ENCODE measurements at regions not wholly inside any gene's neighbourhood (a gene's known extent, or its start where the extent isn't known, plus 50 kb on each side); places are given as distances from the start of the nearest gene placed in this dataset.
A peak's percentile ranks its signal among the peaks of the same experiment; 100 is the strongest.
"Not testable (repeated sequence)": the region's sequence is repeated elsewhere in the genome, so short reads cannot be mapped to it uniquely, and the experiment has no call there.

DNA sequence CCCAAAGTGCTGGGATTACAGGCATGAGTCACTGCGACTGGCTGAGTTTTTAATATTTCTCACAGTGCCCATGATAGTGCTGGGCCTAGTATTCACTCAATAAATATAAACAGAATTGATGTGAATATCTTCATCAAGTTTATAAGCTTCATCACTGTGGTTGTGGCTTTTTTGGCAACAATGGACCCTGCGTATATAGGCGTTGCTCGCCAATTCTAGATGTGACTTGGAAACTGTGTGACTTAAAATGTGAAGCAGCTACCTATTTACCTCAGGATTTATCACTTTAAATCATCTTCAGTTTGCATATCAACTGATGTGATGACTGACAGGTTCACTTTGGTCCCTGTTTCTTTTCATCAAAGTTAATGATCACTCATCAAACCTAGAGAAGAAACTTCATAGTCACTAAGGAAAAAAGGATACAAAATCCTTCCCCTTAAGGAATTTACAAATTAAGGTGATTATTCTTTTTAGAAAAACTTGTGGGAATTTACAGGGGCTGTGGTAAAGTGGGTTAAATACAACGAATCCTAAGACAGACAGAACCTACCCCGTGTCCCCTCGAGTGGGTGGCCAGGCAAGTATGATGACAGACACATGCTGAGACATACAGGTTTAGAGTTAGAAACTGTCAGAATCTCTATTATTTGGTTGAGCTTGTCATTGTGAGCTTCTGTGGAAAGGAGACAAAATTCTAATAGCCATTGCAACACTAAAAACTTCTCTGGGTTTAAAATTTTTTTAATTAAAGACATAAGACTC lies 101.3 kb downstream of the AKAP11 start:
- no peak for DNase-seq

GRCh38 chr13:42375663-42376062 lies 103.7 kb downstream of the AKAP11 start:
- no peak for DNase-seq

GRCh38 chr13:42377640-42378382 lies 105.9 kb downstream of the AKAP11 start:
- no peak for DNase-seq

DNA sequence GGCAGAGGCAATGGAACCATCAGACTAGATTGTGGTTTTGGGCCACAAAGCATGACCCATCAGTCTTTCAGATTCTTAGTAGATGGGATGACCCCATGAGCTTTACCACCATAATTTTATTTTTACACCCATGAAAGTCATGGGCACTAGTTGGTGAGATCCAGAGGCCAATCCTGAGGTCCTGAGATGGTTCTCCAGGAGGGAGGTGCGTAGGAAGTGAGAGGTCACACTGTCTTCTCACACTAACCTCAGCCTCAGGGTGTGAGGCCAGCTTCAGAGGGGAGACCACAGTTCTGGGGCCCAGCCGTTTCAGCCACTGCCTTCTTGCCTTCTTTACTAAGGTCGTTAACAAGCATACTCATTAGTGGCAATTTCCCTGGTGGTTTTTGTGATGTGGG lies 106.4 kb downstream of the AKAP11 start:
- DNase-seq = no peak

DNA sequence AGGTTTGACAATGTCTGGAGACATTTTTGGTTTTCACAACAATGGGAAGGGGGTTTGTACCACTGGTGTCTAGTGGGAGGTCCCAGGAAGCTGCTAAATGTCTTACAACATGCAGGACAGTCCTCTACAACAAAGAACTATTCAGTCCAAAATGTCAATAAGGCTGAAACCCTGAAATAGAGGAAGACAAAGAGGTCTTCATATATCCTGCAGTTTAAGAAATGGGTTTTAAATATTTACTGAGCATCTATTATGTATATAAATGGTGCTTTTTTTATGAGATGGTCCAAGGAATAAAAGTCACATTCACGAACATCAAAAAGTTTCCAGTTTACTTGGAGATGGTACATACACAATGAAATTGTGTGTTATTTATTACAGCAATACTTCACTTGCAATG lies 107.3 kb downstream of the AKAP11 start:
- no peak for DNase-seq

GRCh38 chr13:42380420-42381164 lies 108.6 kb downstream of the AKAP11 start:
- no peak for DNase-seq

GRCh38 chr13:42381165-42381425 lies 109.1 kb downstream of the AKAP11 start:
- no peak for DNase-seq

GRCh38 chr13:42381426-42381825 lies 109.5 kb downstream of the AKAP11 start:
- not testable (repeated sequence) for DNase-seq

DNA sequence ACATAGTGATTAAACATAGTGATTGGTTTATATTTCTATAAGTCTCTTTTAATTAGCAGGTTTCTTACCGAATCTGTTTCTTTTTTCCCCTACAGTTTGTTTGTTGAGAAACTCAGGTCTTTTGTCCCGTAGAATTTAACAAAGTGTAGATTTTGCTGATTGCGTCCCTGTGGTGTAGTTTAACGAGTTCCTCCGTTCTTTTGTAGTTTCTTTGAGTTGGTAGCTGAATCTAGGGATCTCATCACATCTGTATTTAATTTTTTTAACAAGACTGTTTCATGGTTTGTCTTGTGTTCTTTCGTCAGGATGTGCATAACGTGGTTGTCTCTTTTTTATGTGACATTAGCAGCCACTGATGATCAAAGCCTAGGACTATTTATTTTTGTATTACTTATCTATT lies 111.1 kb downstream of the AKAP11 start:
- DNase-seq = no peak

DNA sequence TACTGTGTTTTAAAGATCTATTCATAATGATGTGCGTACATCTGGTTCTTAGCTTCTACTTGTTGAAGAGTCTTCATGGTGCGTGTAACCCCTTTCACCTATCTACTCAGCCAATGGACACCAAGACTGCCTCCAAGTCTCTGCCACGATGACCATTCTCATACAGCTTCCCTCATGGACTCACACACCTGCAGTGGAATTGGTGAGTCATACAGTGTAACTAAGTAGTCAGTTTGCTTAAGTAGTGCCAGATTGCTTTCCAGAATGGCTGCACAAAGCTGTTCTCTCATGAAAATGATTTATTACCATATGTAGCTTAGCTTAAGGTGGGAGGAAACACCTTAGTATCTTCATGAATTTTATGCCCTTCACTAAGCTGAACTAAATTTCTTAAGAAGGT lies 112.3 kb downstream of the AKAP11 start:
- DNase-seq = no peak

- no peak for DNase-seq
These were observed 116.4 kb downstream of the AKAP11 start for GRCh38 chr13:42388326-42388725.

DNA sequence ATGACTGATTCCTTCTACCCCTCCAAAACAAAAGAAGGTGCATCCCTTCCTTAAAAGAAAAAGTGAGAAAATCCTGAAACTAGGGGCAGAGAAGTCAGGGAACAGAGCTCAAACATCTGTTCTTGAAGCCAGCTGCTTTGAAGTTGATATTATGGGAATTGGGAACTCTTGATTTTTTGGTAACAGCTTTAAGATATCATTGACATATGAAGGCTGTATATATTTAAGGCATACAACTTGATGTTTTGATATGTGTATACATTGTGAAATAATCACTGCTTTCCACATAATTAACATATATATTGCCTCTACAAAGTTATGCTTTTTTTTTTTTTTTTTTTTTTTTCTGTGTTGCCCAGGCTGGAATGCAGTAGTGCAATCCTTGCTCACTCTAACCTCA lies 117.1 kb downstream of the AKAP11 start:
- DNase-seq = peak in 1 of 2 donors; percentile 29

- DNase-seq = no peak
These were observed 120.2 kb downstream of the AKAP11 start for GRCh38 chr13:42392180-42392579.

DNA sequence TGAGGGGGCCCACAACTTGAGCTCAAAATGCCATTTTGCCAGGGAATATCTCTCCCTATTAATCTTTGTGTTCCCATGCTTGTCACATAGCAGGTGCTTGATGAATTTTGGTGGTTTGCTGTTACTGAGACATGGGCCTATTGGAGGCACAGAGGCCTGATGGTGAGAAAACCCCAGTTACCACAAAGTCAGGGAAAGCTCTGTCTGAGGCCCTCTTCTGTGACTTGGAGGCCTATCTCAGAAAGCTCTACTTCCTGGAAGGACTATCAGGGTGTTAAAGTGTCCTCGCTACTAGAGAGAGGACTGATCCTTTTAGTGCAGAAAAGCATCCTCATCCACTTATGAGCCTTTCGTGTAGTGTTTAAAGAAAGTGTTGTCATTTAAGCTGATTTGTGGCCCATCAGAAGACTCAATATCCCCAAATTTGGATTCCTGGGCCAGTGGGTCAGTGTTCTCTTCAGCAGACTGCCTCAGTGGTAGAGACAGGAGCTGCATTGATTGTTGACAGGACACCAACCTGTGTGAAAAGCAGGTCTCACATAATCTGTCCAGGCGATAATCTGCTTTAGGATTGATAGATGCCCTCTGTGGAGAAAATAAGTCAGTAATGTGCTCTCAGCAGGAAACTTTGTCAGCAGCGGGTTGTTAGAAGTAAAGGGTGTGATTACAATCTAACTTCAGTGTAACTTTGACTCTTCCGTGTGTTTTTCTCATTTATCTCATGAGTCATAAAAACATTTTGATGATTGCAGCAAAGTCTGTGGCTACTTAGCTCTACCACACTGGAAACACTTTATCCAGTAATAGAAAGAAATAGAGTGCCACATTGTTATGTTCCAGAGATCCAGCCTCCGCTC lies 121.0 kb downstream of the AKAP11 start:
- DNase-seq = no peak

GRCh38 chr13:42393573-42394360 lies 121.8 kb downstream of the AKAP11 start:
- DNase-seq = no peak

DNA sequence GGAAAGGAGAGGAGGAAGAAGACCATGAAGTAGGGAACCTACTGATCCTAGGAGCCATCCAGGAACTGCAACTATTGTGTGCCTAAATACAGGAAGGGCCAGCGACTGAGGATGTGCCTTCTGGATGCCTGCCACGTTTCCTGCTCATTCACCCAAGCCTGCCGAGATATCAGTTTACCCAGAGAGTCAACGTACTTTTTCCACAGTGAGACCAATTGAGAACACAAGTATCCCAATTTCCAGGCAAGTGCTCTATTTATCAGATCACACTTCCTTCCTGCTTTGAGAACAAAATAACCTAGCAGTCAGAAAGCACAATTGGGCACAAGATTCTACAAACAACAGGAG lies 122.4 kb downstream of the AKAP11 start:
- DNase-seq = no peak

DNA sequence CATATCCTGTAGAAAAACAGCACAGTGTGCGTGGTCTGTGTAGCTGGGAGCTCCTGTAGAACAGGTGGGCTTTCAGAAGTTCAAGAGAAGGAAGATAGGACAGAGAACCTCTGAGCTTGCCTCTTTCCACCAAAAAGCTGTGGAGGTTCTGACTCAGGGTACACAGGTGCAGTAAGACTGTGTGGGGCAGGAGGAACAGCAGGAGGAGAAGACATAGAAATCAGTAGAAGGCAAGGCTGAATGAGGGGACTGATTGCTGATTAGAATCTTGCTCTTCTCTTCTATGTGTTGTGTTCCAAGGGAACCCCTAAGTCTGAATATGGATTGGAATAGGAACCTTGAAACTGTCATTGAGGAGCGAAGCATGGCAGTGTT lies 122.7 kb downstream of the AKAP11 start:
- no peak for DNase-seq

DNA sequence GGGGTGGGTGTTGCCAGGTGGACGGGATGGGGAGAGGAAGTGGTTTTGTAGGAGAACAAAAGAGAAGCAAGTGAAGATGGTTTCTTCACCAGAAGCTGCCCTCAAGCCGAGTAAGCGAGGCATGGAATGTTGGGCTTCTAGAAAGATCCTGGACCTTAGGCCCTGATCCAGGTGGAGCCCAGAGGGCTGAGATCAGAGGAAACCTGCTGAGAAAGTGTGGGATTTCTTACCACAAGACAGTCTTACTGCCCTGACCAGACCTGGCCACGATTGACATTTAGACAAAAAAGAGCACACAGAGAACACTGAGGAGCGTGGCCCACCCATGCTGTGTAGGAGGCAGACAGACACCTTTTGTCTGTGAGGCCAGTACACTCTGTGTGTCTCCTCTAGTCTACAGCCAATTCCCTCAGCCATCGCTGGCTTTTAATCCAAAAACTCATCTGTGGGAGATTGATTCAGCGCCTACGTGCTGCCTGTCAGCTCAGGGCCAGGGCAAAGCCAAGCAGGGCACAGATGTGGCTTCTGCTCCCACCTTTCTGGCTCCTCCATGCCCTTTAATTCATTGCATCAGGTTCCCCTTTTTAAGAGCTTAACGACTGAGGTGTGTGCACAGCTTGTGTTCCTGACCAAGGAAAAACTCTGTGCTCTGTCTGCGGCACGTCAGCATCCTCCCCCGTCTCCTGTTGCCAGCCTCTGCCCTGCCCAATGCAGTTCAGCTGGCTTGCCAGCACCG lies 123.3 kb downstream of the AKAP11 start:
- DNase-seq = no peak

GRCh38 chr13:42396501-42396900 lies 124.5 kb downstream of the AKAP11 start:
- no peak for DNase-seq

DNA sequence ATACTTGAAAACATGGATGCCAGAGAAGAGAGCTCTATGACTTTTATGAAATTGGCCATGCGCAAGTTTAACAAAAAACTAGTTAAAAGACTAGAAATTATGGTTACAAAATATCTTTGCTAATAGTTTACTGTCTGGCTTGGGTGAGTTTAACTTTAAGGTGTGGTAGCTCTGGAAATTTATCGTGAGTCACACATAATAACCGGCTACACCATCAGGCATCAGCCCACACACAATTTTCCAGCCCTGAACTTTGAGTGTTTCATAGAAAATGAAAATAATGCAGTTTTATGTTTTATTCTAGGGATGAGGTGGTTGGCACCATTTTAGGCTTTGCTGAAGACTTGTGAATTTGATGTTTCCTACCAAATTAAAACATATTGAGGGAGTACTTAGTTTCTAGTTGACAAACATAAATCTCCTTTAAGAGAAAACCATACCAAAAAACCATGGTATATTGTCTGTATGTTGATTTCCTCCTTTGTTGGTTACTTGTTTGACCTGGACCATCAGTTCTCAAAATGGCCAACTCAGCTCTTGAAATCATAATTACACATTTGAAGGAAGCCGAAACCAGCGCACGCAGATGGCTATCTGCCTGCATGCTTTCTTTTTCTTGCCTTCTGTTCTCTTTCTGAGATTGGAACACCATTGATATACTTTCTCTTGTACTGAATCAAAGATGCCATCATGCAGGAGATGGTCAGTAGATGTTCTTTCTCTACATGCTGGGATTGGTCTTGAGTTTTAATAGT lies 125.1 kb downstream of the AKAP11 start:
- no peak for DNase-seq
